ENCODE measurements at regions not wholly inside any gene's neighbourhood (a gene's known extent, or its start where the extent isn't known, plus 50 kb on each side); places are given as distances from the start of the nearest gene placed in this dataset.

- TF ChIP-seq CTCF (IDR thresholded peaks at IDR 0.05) (no peak), POLR2A (IDR thresholded peaks at IDR 0.05; ENCODE audit: low read depth) (no peak), POLR2AphosphoS5 (IDR thresholded peaks at IDR 0.05) (no peak)
These were observed 593.3 kb upstream of the KCNMB2 start for GRCh38 chr3:177942911-177943310.
